Colonic mucosa (tissue), 4 donors: ENCODE measurements at regions not wholly inside any gene's neighbourhood (a gene's known extent, or its start where the extent isn't known, plus 50 kb on each side); places are given as distances from the start of the nearest gene placed in this dataset.

Experiments
- DNase-seq: peaks from one replicate; pipeline ENCODE4 v3.0.0-alpha.2; 2020
- H3K27ac ChIP-seq: fragments of 200-600 bp; one replicate; pipeline ENCODE4 v1.8.0; 2021
- H3K27me3 ChIP-seq: fragments of 200-600 bp; one replicate; pipeline ENCODE4 v1.8.0; 2021
- H3K36me3 ChIP-seq: fragments of 200-600 bp; one replicate; pipeline ENCODE4 v1.8.0; 2021
- H3K4me1 ChIP-seq: fragments of 200-600 bp; one replicate; pipeline ENCODE4 v1.8.0; 2021; ENCODE audit warnings: mild to moderate bottlenecking
- H3K4me3 ChIP-seq: fragments of 200-600 bp; one replicate; pipeline ENCODE4 v1.8.0; 2021
- H3K9ac ChIP-seq, 2 donors: one replicate each; pipeline ENCODE4 v1.7.0; 2013; ENCODE audit warnings: control low read depth in 2 of 2, low read depth in 2 of 2, low read length in 2 of 2
- H3K9me3 ChIP-seq: fragments of 200-600 bp; one replicate; pipeline ENCODE4 v1.8.0; 2021
- CTCF ChIP-seq: fragments of 200-600 bp; IDR thresholded peaks from one replicate; pipeline ENCODE4 v1.8.0; 2022; ENCODE audit warnings: antibody characterized with exemption, mild to moderate bottlenecking
- intact Hi-C: fragments of 100-400 bp; cut with DNase I; formaldehyde crosslinking; loops from one replicate; pipeline ENCODE4 v1.14.1; 2022
- donor health status: healthy.
- donor health status: DM: no; HTN: no; CAD: no.
- donor health status: DM: no; HTN: no; CAD: no.

GRCh38 chr6:74369556-74369993, 673.6 kb downstream of the CD109 start:
- H3K9me3 ChIP-seq, result no peaks in the 10 kb centered on the region
- intact Hi-C loops, result no loop called here
- TF ChIP-seq CTCF, result no peak
- no peaks in the 10 kb centered on the region for H3K27me3 ChIP-seq
- no peak for DNase-seq
- H3K36me3 ChIP-seq, result no peaks in the 10 kb centered on the region
- no peak overlapping the region for H3K27ac ChIP-seq
- no peak overlapping the region for H3K9ac ChIP-seq
- no peak overlapping the region for H3K4me3 ChIP-seq
- no peaks in the 10 kb centered on the region for H3K4me1 ChIP-seq

- Histone ChIP-seq H3K9ac (no peak overlapping the region), H3K9me3 (no peaks in the 10 kb centered on the region), H3K27me3 (no peaks in the 10 kb centered on the region), H3K36me3 (no peaks in the 10 kb centered on the region), H3K4me3 (no peak overlapping the region), H3K4me1 (no peaks in the 10 kb centered on the region), H3K27ac (no peak overlapping the region)
- TF ChIP-seq CTCF, result no peak
- DNase-seq, result no peak
- intact Hi-C loops, result no loop called here
These were observed 672.7 kb downstream of the CD109 start for GRCh38 chr6:74368746-74369145.

GRCh38 chr6:74366634-74367033, 670.6 kb downstream of the CD109 start:
- Histone ChIP-seq H3K36me3 (no peaks in the 10 kb centered on the region), H3K4me1 (no peaks in the 10 kb centered on the region), H3K27me3 (no peaks in the 10 kb centered on the region), H3K27ac (no peak overlapping the region), H3K9me3 (no peaks in the 10 kb centered on the region), H3K4me3 (no peak overlapping the region), H3K9ac (no peak overlapping the region)
- no peak for TF ChIP-seq CTCF
- intact Hi-C loops, result no loop called here
- no peak for DNase-seq

- intact Hi-C loops, result no loop called here
These were observed 666.4 kb downstream of the CD109 start for GRCh38 chr6:74362391-74362790.

GRCh38 chr6:74357321-74357720, 661.3 kb downstream of the CD109 start:
- intact Hi-C loops, result no loop called here
- DNase-seq, result no peak
- no peak overlapping the region for H3K9ac ChIP-seq
- no peak overlapping the region for H3K4me3 ChIP-seq
- no peak for TF ChIP-seq CTCF
- no peaks in the 10 kb centered on the region for H3K36me3 ChIP-seq
- H3K27me3 ChIP-seq, result no peaks in the 10 kb centered on the region
- H3K9me3 ChIP-seq, result no peaks in the 10 kb centered on the region
- no peak overlapping the region for H3K27ac ChIP-seq
- no peaks in the 10 kb centered on the region for H3K4me1 ChIP-seq

More at GRCh38 chr6:74362391-74362790, 666.4 kb downstream of the CD109 start:
- Histone ChIP-seq H3K36me3 (no peaks in the 10 kb centered on the region), H3K9me3 (no peaks in the 10 kb centered on the region), H3K4me1 (no peaks in the 10 kb centered on the region), H3K27ac (no peak overlapping the region), H3K27me3 (no peaks in the 10 kb centered on the region), H3K9ac (no peak overlapping the region), H3K4me3 (no peak overlapping the region)
- DNase-seq, result no peak
- TF ChIP-seq CTCF, result no peak

- intact Hi-C loops, result no loop called here
- Histone ChIP-seq H3K4me1 (no peaks in the 10 kb centered on the region), H3K9me3 (no peaks in the 10 kb centered on the region), H3K4me3 (no peak overlapping the region), H3K27me3 (no peaks in the 10 kb centered on the region), H3K9ac (no peak overlapping the region), H3K27ac (no peak overlapping the region), H3K36me3 (no peaks in the 10 kb centered on the region)
- no peak for TF ChIP-seq CTCF
- DNase-seq, result no peak
These were observed 660.4 kb downstream of the CD109 start for GRCh38 chr6:74356391-74356790.
